HG02943 (cell line): ENCODE measurements at regions not wholly inside any gene's neighbourhood (a gene's known extent, or its start where the extent isn't known, plus 50 kb on each side); places are given as distances from the start of the nearest gene placed in this dataset.

ENCODE experiments used
- ATAC-seq: cut with Tn5 transposase; IDR thresholded peaks from one replicate; pipeline ENCODE4 v1.9.1; 2021; ENCODE audit warnings: mild to moderate bottlenecking, low read depth, moderate library complexity; ENCODE audit not compliant: unreplicated experiment

GRCh38 chr3:180329847-180330246 is 272.1 kb upstream of the TTC14 start:
- ATAC-seq: no peak

GRCh38 chr3:180330440-180330839 is 271.5 kb upstream of the TTC14 start:
- ATAC-seq: no peak

GRCh38 chr3:180332608-180333007 is 269.4 kb upstream of the TTC14 start:
- ATAC-seq: peak; percentile 41

- no peak for ATAC-seq
These were observed 266.9 kb upstream of the TTC14 start for GRCh38 chr3:180335050-180335449.

GRCh38 chr3:180340395-180340794 is 261.6 kb upstream of the TTC14 start:
- ATAC-seq: no peak

GRCh38 chr3:180341516-180341915 is 260.4 kb upstream of the TTC14 start:
- no peak for ATAC-seq

GRCh38 chr3:180351601-180352000 is 250.4 kb upstream of the TTC14 start:
- no peak for ATAC-seq

- no peak for ATAC-seq
These were observed 249.7 kb upstream of the TTC14 start for GRCh38 chr3:180352261-180352660.

GRCh38 chr3:180354214-180354613 is 247.7 kb upstream of the TTC14 start:
- ATAC-seq: no peak

GRCh38 chr3:180358179-180358578 is 243.8 kb upstream of the TTC14 start:
- no peak for ATAC-seq

- ATAC-seq: no peak
These were observed 242.7 kb upstream of the TTC14 start for GRCh38 chr3:180359061-180359952.

- no peak for ATAC-seq
These were observed 242.0 kb upstream of the TTC14 start for GRCh38 chr3:180359953-180360279.

GRCh38 chr3:180362081-180362480 is 239.9 kb upstream of the TTC14 start:
- no peak for ATAC-seq

- no peak for ATAC-seq
These were observed 226.1 kb upstream of the TTC14 start for GRCh38 chr3:180375831-180376230.

GRCh38 chr3:180378496-180378895 is 223.5 kb upstream of the TTC14 start:
- ATAC-seq: no peak

- ATAC-seq: no peak
These were observed 219.3 kb upstream of the TTC14 start for GRCh38 chr3:180382638-180383180.

- no peak for ATAC-seq
These were observed 218.5 kb upstream of the TTC14 start for GRCh38 chr3:180383332-180384020.

GRCh38 chr3:180390313-180390712 is 211.7 kb upstream of the TTC14 start:
- ATAC-seq: no peak

GRCh38 chr3:180391001-180391400 is 211.0 kb upstream of the TTC14 start:
- no peak for ATAC-seq

GRCh38 chr3:180401226-180401625 is 200.7 kb upstream of the TTC14 start:
- no peak for ATAC-seq

GRCh38 chr3:180402471-180403073 is 199.4 kb upstream of the TTC14 start:
- peak; percentile 73 for ATAC-seq
